H9 (cell line): ENCODE measurements at regions not wholly inside any gene's neighbourhood (a gene's known extent, or its start where the extent isn't known, plus 50 kb on each side); places are given as distances from the start of the nearest gene placed in this dataset.

ENCODE experiments used
- DNase-seq: peaks from one replicate; pipeline ENCODE4 v3.0.0-alpha.2; 2017
- H2AFZ ChIP-seq: one replicate; pipeline ENCODE4 v1.6.1; 2013; ENCODE audit warnings: mild to moderate bottlenecking, low read length, control low read depth, moderate library complexity
- H2AK5ac ChIP-seq: 2 replicates; pipeline ENCODE4 v1.6.1; 2013; ENCODE audit warnings: low read length, control low read depth, mixed read lengths; ENCODE audit not compliant: insufficient read length
- H2BK120ac ChIP-seq: one replicate; pipeline ENCODE4 v1.6.1; 2013; ENCODE audit warnings: low read depth, mild to moderate bottlenecking, low read length, control low read depth, inconsistent platforms; ENCODE audit not compliant: poor library complexity, severe bottlenecking
- H2BK12ac ChIP-seq: 2 replicates; pipeline ENCODE4 v1.6.1; 2013; ENCODE audit warnings: low read length, control low read depth, mixed read lengths, low read depth; ENCODE audit not compliant: insufficient read length
- H2BK15ac ChIP-seq: 2 replicates; pipeline ENCODE4 v1.6.1; 2013; ENCODE audit warnings: low read depth, low read length, control low read depth
- H2BK20ac ChIP-seq: one replicate; pipeline ENCODE4 v1.6.1; 2013; ENCODE audit warnings: low read depth, mild to moderate bottlenecking, low read length, control low read depth, inconsistent platforms; ENCODE audit not compliant: poor library complexity, severe bottlenecking
- H2BK5ac ChIP-seq: 2 replicates; pipeline ENCODE4 v1.6.1; 2013; ENCODE audit warnings: low read length, control low read depth, mixed read lengths; ENCODE audit not compliant: insufficient read length
- H3K14ac ChIP-seq: 2 replicates; pipeline ENCODE4 v1.6.1; 2013; ENCODE audit warnings: low read length, control low read depth; ENCODE audit not compliant: insufficient read depth
- H3K18ac ChIP-seq: 2 replicates; pipeline ENCODE4 v1.6.1; 2013; ENCODE audit warnings: low read depth, mild to moderate bottlenecking, mixed read lengths, low read length, control low read depth; ENCODE audit not compliant: insufficient read length
- H3K23ac ChIP-seq: 2 replicates; pipeline ENCODE4 v1.6.1; 2013; ENCODE audit warnings: low read length, control low read depth, mixed read lengths, low read depth; ENCODE audit not compliant: insufficient read length
- H3K23me2 ChIP-seq: 2 replicates; pipeline ENCODE4 v1.6.1; 2013; ENCODE audit warnings: low read depth, mild to moderate bottlenecking, mixed read lengths, low read length, control low read depth; ENCODE audit not compliant: insufficient read length, poor library complexity, severe bottlenecking
- H3K27ac ChIP-seq: 2 replicates; pipeline ENCODE4 v1.5.1; 2013; ENCODE audit warnings: low read length, control low read depth, mixed read lengths, low read depth; ENCODE audit not compliant: insufficient read length
- H3K27me3 ChIP-seq: 2 replicates; pipeline ENCODE4 v1.6.1; 2013; ENCODE audit warnings: low read length, control low read depth, inconsistent platforms; ENCODE audit not compliant: insufficient read depth
- H3K4ac ChIP-seq: 2 replicates; pipeline ENCODE4 v1.6.1; 2013; ENCODE audit warnings: low read depth, mild to moderate bottlenecking, control low read depth, inconsistent platforms, low read length, moderate library complexity
- H3K4me1 ChIP-seq: 2 replicates; pipeline ENCODE4 v1.6.1; 2013; ENCODE audit warnings: low read length, control low read depth, inconsistent platforms; ENCODE audit not compliant: insufficient read depth
- H3K4me2 ChIP-seq: 2 replicates; pipeline ENCODE4 v1.6.1; 2013; ENCODE audit warnings: low read length, control low read depth, mixed read lengths; ENCODE audit not compliant: insufficient read length, insufficient read depth
- H3K56ac ChIP-seq: 2 replicates; pipeline ENCODE4 v1.6.1; 2013; ENCODE audit warnings: low read depth, mild to moderate bottlenecking, mixed read lengths, low read length, control low read depth; ENCODE audit not compliant: insufficient read length
- H3K79me1 ChIP-seq: 2 replicates; pipeline ENCODE4 v1.6.1; 2013; ENCODE audit warnings: low read depth, mild to moderate bottlenecking, moderate library complexity, low read length, control low read depth, inconsistent platforms; ENCODE audit not compliant: insufficient read depth, poor library complexity, severe bottlenecking
- H3K79me2 ChIP-seq: 2 replicates; pipeline ENCODE4 v1.6.1; 2013; ENCODE audit warnings: low read length, control low read depth, inconsistent platforms; ENCODE audit not compliant: insufficient read depth
- H3K9ac ChIP-seq: 2 replicates; pipeline ENCODE4 v1.6.1; 2013; ENCODE audit warnings: low read length, control low read depth, mixed read lengths; ENCODE audit not compliant: insufficient read length; ENCODE audit errors: extremely low read depth
- H3K9me3 ChIP-seq: one replicate; pipeline ENCODE4 v1.6.1; 2013; ENCODE audit warnings: low read depth, low read length, inconsistent platforms; ENCODE audit not compliant: control insufficient read depth
- H3T11ph ChIP-seq: one replicate; pipeline ENCODE4 v1.6.1; 2013; ENCODE audit warnings: mild to moderate bottlenecking, low read length, control low read depth, inconsistent platforms
- H4K20me1 ChIP-seq: one replicate; pipeline ENCODE4 v1.6.1; 2013; ENCODE audit not compliant: control insufficient read depth, insufficient read length, insufficient read depth
- H4K5ac ChIP-seq: 2 replicates; pipeline ENCODE4 v1.6.1; 2013; ENCODE audit warnings: low read depth, mild to moderate bottlenecking, mixed read lengths, low read length, control low read depth; ENCODE audit not compliant: insufficient read length
- H4K8ac ChIP-seq: replicated peaks from 2 replicates; pipeline ENCODE4 v1.6.1; 2013; ENCODE audit warnings: low read length, control low read depth, mixed read lengths, low read depth; ENCODE audit not compliant: insufficient read length
- H4K91ac ChIP-seq: 2 replicates; pipeline ENCODE4 v1.6.1; 2013; ENCODE audit warnings: low read depth, mild to moderate bottlenecking, moderate library complexity, mixed read lengths, low read length, control low read depth; ENCODE audit not compliant: insufficient read length
- H3K27ac Mint-ChIP-seq, 3 experiments: 2 replicates in 2 of 3; 3 replicates in 1 of 3; pipeline ENCODE4 v1.8.0; 2020 to 2021; ENCODE audit warnings: mixed read lengths in 3 of 3, mild to moderate bottlenecking in 1 of 3, moderate library complexity in 1 of 3
- H3K27me3 Mint-ChIP-seq: 2 replicates; pipeline ENCODE4 v1.8.0; 2021; ENCODE audit warnings: low read depth, mild to moderate bottlenecking, moderate library complexity, mixed read lengths
- H3K36me3 Mint-ChIP-seq, 3 experiments: 2 replicates in 2 of 3; 3 replicates in 1 of 3; pipeline ENCODE4 v1.8.0; 2020 to 2021; ENCODE audit warnings: low read depth in 3 of 3, mixed read lengths in 3 of 3; ENCODE audit not compliant: insufficient read depth in 1 of 3
- H3K4me1 Mint-ChIP-seq, 2 experiments: 2 replicates each; pipeline ENCODE4 v1.8.0; 2020; ENCODE audit warnings: mixed read lengths in 2 of 2
- H3K4me3 Mint-ChIP-seq, 2 experiments: 2 replicates in 1 of 2; 3 replicates in 1 of 2; pipeline ENCODE4 v1.8.0; 2020 to 2021; ENCODE audit warnings: mild to moderate bottlenecking in 2 of 2, mixed read lengths in 2 of 2, moderate library complexity in 1 of 2
- H3K9me3 Mint-ChIP-seq, 2 experiments: 2 replicates in 1 of 2; 3 replicates in 1 of 2; pipeline ENCODE4 v1.8.0; 2020; ENCODE audit warnings: mild to moderate bottlenecking in 2 of 2, mixed read lengths in 2 of 2, moderate library complexity in 1 of 2
- WGBS: extraction: QIAGEN DNeasy Blood & Tissue Kit; methylation state at CpG from one replicate; pipeline ENCODE4 v1.1.7; 2013; ENCODE audit warnings: missing lambda C conversion rate, low lambda C conversion rate, mixed read lengths; ENCODE audit not compliant: insufficient read length; ENCODE audit errors: extremely low coverage; 5-methylcytosine and 5-hydroxymethylcytosine counted together
- TF ChIP-seq, protein P1 (sequence below): fragments of 200-600 bp; sonication (generic); conservative IDR thresholded peaks from 3 replicates; pipeline ENCODE4 v1.8.0; 2021; ENCODE audit warnings: antibody characterized with exemption, mild to moderate bottlenecking

DNA sequence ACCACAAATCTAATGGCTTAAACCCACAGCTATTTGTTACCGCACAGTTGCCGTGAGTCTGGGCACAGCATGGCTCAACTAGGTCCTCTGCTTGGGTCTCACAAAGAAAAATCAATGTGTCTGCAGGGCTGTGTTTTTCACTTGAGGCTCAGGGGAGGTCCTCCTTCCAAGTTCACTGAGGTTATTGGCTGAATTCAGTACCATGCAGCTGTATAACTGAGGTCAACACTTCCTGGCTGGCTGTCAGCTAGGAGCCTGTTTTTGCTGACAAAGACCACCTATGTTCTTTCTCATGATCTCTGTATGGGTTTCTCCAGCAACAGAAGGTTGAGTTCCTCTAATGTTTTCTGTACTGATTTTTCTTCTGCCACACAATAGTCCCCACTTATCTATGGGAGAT, 736.7 kb upstream of the PRKX start:
- H3K56ac ChIP-seq = no peak overlapping the region
- TF ChIP-seq, protein P1, sequence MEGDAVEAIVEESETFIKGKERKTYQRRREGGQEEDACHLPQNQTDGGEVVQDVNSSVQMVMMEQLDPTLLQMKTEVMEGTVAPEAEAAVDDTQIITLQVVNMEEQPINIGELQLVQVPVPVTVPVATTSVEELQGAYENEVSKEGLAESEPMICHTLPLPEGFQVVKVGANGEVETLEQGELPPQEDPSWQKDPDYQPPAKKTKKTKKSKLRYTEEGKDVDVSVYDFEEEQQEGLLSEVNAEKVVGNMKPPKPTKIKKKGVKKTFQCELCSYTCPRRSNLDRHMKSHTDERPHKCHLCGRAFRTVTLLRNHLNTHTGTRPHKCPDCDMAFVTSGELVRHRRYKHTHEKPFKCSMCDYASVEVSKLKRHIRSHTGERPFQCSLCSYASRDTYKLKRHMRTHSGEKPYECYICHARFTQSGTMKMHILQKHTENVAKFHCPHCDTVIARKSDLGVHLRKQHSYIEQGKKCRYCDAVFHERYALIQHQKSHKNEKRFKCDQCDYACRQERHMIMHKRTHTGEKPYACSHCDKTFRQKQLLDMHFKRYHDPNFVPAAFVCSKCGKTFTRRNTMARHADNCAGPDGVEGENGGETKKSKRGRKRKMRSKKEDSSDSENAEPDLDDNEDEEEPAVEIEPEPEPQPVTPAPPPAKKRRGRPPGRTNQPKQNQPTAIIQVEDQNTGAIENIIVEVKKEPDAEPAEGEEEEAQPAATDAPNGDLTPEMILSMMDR = no peak
- H2BK12ac ChIP-seq = no peak overlapping the region
- WGBS = no CpG with 5 or more reads among the region's 2 CpGs
- H3T11ph ChIP-seq = no peak overlapping the region
- no peak overlapping the region for H2AK5ac ChIP-seq
- H3K4me1 Mint-ChIP-seq = peaks cover 9 to 19% of the 10 kb centered on the region in 2 experiments
- no peak overlapping the region for H2BK120ac ChIP-seq
- no peak overlapping the region for H2BK20ac ChIP-seq
- no peak overlapping the region for H3K27ac ChIP-seq
- no peaks in the 10 kb centered on the region for H3K23me2 ChIP-seq
- no peak for DNase-seq
- no peaks in the 10 kb centered on the region for H3K9me3 ChIP-seq
- H3K4me3 Mint-ChIP-seq = no peak overlapping the region
- H3K9me3 Mint-ChIP-seq = peaks cover 25 to 27% of the 10 kb centered on the region in 2 experiments
- H2BK15ac ChIP-seq = no peak overlapping the region
- H2BK5ac ChIP-seq = no peak overlapping the region
- no peaks in the 10 kb centered on the region for H3K79me2 ChIP-seq
- peaks cover 2% of the 10 kb centered on the region; the same call in 1 of the 2 replicates for H3K27me3 Mint-ChIP-seq
- H3K4ac ChIP-seq = no peak overlapping the region
- no peak overlapping the region for H2AFZ ChIP-seq
- no peak overlapping the region for H3K9ac ChIP-seq
- H3K18ac ChIP-seq = no peak overlapping the region
- no peak overlapping the region for H3K23ac ChIP-seq
- H3K14ac ChIP-seq = no peak overlapping the region
- peaks cover 25 to 31% (median 27%) of the 10 kb centered on the region in 3 experiments for H3K36me3 Mint-ChIP-seq
- H3K27ac Mint-ChIP-seq = no peak overlapping the region
- no peak overlapping the region for H4K91ac ChIP-seq
- H4K20me1 ChIP-seq = no peaks in the 10 kb centered on the region
- H4K5ac ChIP-seq = no peak overlapping the region
- no peaks in the 10 kb centered on the region for H3K79me1 ChIP-seq
- no peak overlapping the region for H3K4me2 ChIP-seq
- H3K27me3 ChIP-seq = no peaks in the 10 kb centered on the region
- H4K8ac ChIP-seq = no peak overlapping the region
- peaks cover 2% of the 10 kb centered on the region; the same call in 1 of the 2 replicates for H3K4me1 ChIP-seq
